ENCODE measurements at regions not wholly inside any gene's neighbourhood (a gene's known extent, or its start where the extent isn't known, plus 50 kb on each side); places are given as distances from the start of the nearest gene placed in this dataset.
A peak's percentile ranks its signal among the peaks of the same experiment; 100 is the strongest.

GRCh38 chr10:44828508-44829142 is 82.5 kb upstream of the TMEM72 start:
- no peak for DNase-seq

- no peak for DNase-seq
Observed at GRCh38 chr10:44829426-44829825, 81.7 kb upstream of the TMEM72 start.

GRCh38 chr10:44830022-44830421 is 81.1 kb upstream of the TMEM72 start:
- DNase-seq, result no peak

GRCh38 chr10:44831581-44831980 is 79.6 kb upstream of the TMEM72 start:
- no peak for DNase-seq

GRCh38 chr10:44832595-44833390 is 78.3 kb upstream of the TMEM72 start:
- DNase-seq, result no peak

- DNase-seq, result no peak
Observed at GRCh38 chr10:44834131-44834530, 77.0 kb upstream of the TMEM72 start.

GRCh38 chr10:44835300-44835699 is 75.8 kb upstream of the TMEM72 start:
- DNase-seq, result no peak

GRCh38 chr10:44843484-44843883 is 67.7 kb upstream of the TMEM72 start:
- no peak for DNase-seq

GRCh38 chr10:44845361-44846175 is 65.6 kb upstream of the TMEM72 start:
- no peak for DNase-seq

- no peak for DNase-seq
Observed at GRCh38 chr10:44847110-44847509, 64.0 kb upstream of the TMEM72 start.

- DNase-seq, result no peak
Observed at GRCh38 chr10:44848211-44848610, 62.9 kb upstream of the TMEM72 start.

- no peak for DNase-seq
Observed at GRCh38 chr10:44849936-44850335, 61.2 kb upstream of the TMEM72 start.

GRCh38 chr10:44850356-44850934 is 60.7 kb upstream of the TMEM72 start:
- DNase-seq, result no peak

GRCh38 chr10:44851413-44851812 is 59.7 kb upstream of the TMEM72 start:
- no peak for DNase-seq

- DNase-seq, result no peak
Observed at GRCh38 chr10:44851881-44852280, 59.3 kb upstream of the TMEM72 start.

- peak; percentile 20 for DNase-seq
Observed at GRCh38 chr10:44853148-44853734, 57.9 kb upstream of the TMEM72 start.

GRCh38 chr10:44853796-44854195 is 57.3 kb upstream of the TMEM72 start:
- DNase-seq, result no peak

GRCh38 chr10:44854693-44855350 is 56.3 kb upstream of the TMEM72 start:
- no peak for DNase-seq

- no peak for DNase-seq
Observed at GRCh38 chr10:44856696-44857095, 54.4 kb upstream of the TMEM72 start.

GRCh38 chr10:44857363-44858016 is 53.6 kb upstream of the TMEM72 start:
- peak; percentile 67 for DNase-seq

- DNase-seq, result no peak
Observed at GRCh38 chr10:44858017-44858371, 53.1 kb upstream of the TMEM72 start.

GRCh38 chr10:44858988-44859387 is 52.1 kb upstream of the TMEM72 start:
- DNase-seq, result no peak
